GM18867 (cell line): ENCODE measurements at regions not wholly inside any gene's neighbourhood (a gene's known extent, or its start where the extent isn't known, plus 50 kb on each side); places are given as distances from the start of the nearest gene placed in this dataset.
"Not testable (repeated sequence)": the region's sequence is repeated elsewhere in the genome, so short reads cannot be mapped to it uniquely, and the experiment has no call there.

Source experiments
- ATAC-seq: cut with Tn5 transposase; IDR thresholded peaks from one replicate; pipeline ENCODE4 v1.9.1; 2021; ENCODE audit warnings: mild to moderate bottlenecking, moderate library complexity; ENCODE audit not compliant: unreplicated experiment

GRCh38 chr3:175988401-175988800, 1129.3 kb downstream of the NAALADL2 start:
- ATAC-seq, result no peak

GRCh38 chr3:175985781-175986180, 1126.6 kb downstream of the NAALADL2 start:
- no peak for ATAC-seq

- ATAC-seq, result no peak
Measured at GRCh38 chr3:175983379-175983778, 1124.2 kb downstream of the NAALADL2 start.

- ATAC-seq, result no peak
Measured at GRCh38 chr3:175980486-175981090, 1121.5 kb downstream of the NAALADL2 start.

- ATAC-seq, result no peak
Measured at GRCh38 chr3:175977968-175978752, 1119.0 kb downstream of the NAALADL2 start.

GRCh38 chr3:175969456-175969855, 1110.3 kb downstream of the NAALADL2 start:
- no peak for ATAC-seq

- ATAC-seq, result no peak
Measured at GRCh38 chr3:175965036-175965435, 1105.9 kb downstream of the NAALADL2 start.

DNA sequence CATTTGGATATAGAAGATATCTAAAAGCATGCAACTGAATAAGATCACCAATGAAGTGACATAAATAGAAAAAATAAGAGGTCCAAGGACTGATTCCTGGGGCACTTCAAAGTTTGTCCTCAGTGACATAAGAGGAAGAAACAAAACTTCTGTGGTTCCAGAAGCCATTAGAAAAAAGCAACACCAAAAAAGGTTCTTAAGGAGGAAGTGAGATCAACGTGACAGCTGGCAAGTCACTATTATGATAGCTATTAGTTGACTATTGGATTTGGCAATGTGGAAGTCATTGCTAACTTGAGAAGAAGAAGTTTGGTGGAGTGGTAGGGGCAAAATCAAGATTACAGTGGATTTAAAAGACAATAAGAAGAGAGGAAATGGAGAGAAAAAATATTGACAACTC, 1098.3 kb downstream of the NAALADL2 start:
- ATAC-seq, result no peak

DNA sequence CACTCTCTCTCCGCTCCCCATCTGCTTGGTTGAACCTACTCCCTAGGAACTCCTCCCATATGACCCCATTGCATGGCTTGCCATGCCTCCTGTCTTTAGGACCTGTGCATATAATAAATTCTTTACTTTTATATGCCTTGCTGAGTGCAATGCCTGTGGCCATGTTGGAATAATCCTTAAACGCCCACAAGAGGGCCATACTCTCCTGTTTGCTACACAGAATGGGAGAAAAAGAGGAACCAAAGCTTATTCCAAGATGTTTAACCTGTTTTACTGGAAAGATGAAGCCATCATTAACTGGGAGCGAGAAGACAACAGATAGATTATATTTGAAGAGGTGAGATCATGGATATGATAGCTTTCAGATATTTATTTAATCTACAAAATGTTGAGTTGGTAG, 1097.8 kb downstream of the NAALADL2 start:
- ATAC-seq, result no peak

GRCh38 chr3:175951047-175951694, 1092.0 kb downstream of the NAALADL2 start:
- no peak for ATAC-seq

- no peak for ATAC-seq
Measured at GRCh38 chr3:175948041-175948440, 1088.9 kb downstream of the NAALADL2 start.

GRCh38 chr3:175941352-175941751, 1082.2 kb downstream of the NAALADL2 start:
- ATAC-seq, result peak; percentile 68

DNA sequence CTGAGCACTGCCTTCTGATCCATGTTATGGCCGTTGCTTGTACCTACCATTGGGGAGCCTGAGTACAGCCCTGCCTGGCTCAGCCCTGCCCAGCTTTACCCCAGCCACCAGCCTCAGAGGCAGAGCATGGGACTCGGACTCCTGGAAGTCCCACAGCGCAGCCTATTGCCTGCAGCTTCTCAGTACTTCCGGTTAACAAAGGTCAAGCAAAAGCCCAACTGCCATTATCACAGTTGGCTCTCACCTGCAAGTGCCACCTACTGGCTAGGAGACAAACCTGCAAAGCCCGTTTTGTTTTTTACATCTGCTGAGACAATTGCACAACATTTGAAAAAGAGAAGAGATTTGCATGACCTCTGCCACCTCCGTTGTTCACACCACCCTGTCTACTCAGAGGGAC, 1081.7 kb downstream of the NAALADL2 start:
- ATAC-seq, result peak; percentile 65

DNA sequence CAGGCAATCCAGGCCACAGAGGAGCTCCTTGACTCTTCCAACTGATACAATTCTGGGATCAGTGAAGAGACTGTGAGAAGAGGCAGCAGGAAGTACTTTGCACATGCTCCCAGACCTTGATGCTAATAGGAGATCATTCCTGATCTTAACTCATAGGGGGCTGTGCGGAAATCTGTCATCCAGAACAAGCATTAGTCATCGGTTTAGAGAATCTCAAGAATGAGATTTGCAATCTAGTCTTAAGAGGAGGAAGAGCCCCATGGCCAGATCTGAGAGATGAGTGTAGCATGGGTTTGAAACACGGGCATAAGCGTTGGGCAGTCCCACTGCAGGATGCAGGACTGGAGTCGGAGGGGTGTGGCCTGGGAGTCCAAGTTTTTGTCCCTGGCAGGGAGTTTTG, 1081.1 kb downstream of the NAALADL2 start:
- ATAC-seq, result peak; percentile 3

DNA sequence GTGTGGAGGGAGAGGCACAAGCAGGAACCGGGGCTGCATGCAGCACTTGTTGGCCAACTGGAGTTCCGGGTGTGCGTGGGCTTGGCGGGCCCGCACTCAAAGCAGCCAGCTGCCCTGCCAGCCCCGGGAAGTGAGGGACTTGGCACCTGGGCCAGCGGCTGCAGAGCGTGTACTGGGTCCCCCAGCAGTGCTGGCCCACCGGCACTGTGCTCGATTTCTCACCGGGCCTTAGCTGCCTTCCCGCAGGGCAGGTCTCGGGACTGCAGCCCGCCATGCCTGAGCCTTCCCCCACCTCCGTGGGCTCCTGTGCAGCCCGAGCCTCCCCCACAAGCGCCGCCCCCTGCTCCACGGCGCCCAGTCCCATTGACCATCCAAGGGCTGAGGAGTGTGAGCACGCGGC, 1078.2 kb downstream of the NAALADL2 start:
- ATAC-seq, result not testable (repeated sequence)

DNA sequence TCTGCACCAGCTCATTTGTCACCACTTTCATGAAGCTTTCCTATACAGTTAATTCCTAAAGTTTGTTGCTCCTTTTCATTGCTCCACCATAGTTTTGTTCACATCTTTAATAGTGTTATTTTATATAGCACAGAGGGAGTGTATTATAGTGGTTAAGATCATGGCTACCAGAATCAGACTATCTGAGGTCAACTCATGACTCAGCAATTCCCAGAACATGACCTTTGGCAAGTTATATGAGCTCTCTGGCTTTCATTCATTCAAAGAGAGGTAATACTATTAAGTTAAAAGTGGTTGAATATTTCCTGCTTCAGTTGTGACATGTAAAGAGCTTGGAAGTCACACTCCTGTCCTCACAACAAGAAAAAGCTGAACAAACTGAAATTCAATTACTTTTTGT, 1073.5 kb downstream of the NAALADL2 start:
- ATAC-seq, result no peak

DNA sequence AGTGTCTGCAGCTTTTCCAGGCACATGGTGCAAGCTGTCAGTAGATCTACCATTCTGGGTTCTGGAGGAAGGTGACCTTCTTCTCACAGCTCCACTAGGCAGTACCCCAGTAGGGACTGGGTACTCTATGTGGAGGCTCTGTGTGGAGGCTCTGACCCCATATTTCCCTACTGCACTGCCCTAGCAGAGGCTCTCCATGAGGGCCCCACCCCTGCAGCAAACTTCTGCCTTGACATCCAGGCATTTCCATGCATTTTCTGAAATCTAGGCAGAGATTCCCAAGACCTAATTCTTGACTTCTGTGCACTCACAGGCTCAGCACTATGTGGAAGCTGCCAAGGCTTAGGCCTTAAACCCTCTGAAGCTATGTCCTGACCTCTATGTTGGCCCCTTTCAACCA, 1060.0 kb downstream of the NAALADL2 start:
- no peak for ATAC-seq

DNA sequence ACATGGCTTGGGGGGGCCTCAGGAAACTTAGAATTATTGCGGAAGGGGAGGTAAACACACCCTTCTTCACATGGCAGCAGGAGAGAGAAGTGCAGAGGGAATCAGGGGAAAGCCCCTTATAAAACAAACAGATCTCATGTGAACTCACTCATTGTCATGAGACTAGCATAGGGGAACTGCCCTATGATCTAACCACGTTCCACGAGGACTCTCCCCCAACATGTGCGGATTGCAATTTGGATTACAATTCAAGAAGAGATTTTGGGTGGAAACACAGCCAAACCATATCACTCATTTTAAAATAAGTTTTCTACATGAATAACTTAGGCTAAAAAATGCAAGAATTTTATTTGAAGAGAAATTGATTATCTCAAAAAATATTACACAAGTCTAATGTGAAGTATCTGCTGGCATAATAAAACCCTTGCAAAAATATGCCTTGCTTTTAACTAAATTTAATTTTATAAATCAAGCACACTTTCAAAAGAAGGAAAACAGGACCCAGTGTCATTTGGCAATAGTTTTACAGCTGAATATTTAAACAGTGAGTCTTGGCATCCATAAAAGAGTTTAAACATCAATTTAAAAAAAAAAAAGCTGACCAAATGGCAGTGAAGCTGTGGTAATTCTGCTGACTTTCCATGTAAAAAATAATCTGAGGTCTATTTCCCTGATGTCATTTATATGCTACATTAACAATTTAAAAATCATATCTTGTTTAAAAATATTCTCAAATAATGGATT, 1057.2 kb downstream of the NAALADL2 start:
- ATAC-seq, result no peak

DNA sequence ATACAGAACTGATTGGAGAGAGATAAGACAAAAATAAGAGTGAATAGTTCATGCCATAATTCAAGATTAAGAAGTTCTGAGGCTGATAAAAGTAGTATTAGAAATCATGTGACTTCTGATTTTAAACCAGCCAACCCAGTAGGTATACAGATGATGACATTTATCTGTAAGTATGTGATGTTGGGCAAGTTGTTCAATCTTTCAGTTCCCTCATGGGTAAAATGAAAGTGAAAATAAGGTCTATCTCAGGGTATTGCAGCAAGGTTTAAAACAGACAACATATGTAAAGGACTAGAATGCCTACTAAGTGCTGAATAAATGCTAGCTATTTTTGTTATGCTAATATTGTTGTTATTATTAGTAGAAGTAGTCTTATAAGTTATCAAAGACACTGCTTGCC, 1055.7 kb downstream of the NAALADL2 start:
- peak; percentile 48 for ATAC-seq

DNA sequence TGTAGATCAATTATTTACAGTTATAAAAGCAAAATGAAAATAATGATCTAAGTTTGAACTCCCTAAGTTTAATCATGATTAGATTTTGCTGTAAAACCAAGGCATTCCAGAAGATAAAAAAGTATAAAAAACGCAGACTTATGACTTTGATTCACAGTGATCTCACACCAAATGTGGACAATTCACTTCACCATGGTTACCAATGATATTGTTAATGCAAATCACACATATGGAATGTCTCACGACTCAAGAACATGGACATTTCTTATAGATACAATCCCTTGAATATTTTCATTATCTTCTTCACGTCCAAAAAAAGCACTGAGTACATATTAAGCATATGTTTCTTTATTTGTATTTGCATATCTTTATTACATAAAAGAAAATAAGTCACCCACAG, 1054.2 kb downstream of the NAALADL2 start:
- ATAC-seq, result no peak

DNA sequence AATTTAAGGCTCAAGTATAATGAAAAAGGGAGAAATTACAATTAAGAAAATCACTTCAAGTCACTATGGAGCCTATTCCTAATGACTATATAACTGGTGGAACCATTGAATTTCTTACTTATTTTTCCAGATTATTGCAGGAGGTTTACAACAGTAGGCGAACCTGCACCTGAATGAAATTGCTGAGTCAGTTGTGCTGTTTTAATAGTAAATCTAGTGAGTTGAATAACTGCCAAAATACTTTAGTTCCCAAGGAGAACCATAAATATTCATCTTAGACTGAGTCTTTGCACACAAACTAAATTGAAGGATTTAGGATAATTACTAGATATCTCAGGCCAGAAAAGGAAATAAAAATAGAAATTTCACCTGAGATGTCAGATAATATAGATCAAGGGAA, 1052.8 kb downstream of the NAALADL2 start:
- ATAC-seq, result no peak
